Right lobe of liver (tissue), 6 donors: ENCODE measurements at regions not wholly inside any gene's neighbourhood (a gene's known extent, or its start where the extent isn't known, plus 50 kb on each side); places are given as distances from the start of the nearest gene placed in this dataset.

Experiments used
- ATAC-seq, 4 donors: fragments of 200-7000 bp; cut with Tn5 transposase; one replicate each; pipeline ENCODE4 v1.9.1; 2020; ENCODE audit warnings: mild to moderate bottlenecking in 4 of 4, moderate library complexity in 4 of 4
- DNase-seq, 3 donors: peaks; one replicate each; pipeline ENCODE4 v3.0.0-alpha.2; 2020
- H3K27ac ChIP-seq, 3 donors: fragments of 200-600 bp; one replicate each; pipeline ENCODE4 v1.8.0; 2022
- H3K27me3 ChIP-seq, 2 donors: fragments of 200-600 bp; one replicate each; pipeline ENCODE4 v1.8.0; 2022
- H3K36me3 ChIP-seq, 4 donors: fragments of 200-600 bp; sonication (generic) in 1 of 4; one replicate each; pipeline versions ENCODE4 v1.5.1 to v1.8.0; 2017 to 2022; ENCODE audit warnings: control low read depth in 1 of 4
- H3K4me1 ChIP-seq, 4 donors: fragments of 200-600 bp; sonication (generic) in 1 of 4; one replicate each; pipeline versions ENCODE4 v1.5.1 to v1.8.0; 2017 to 2022; ENCODE audit warnings: control low read depth in 1 of 4
- H3K4me3 ChIP-seq, 3 donors: fragments of 200-600 bp; one replicate each; pipeline ENCODE4 v1.8.0; 2022
- H3K9me3 ChIP-seq, 4 donors: fragments of 200-600 bp; sonication (generic) in 1 of 4; one replicate each; pipeline versions ENCODE4 v1.5.1 to v1.8.0; 2017 to 2022; ENCODE audit warnings: control low read depth in 1 of 4
- CTCF ChIP-seq, 4 donors: fragments of 200-600 bp in 3 of 4; fragments of 450-650 bp in 1 of 4; IDR thresholded peaks; one replicate each; pipeline versions ENCODE4 v1.5.1 to v1.8.0; 2016 to 2022; ENCODE audit warnings: antibody characterized with exemption in 4 of 4, mild to moderate bottlenecking in 2 of 4
- POLR2A ChIP-seq: fragments of 450-650 bp; IDR thresholded peaks from one replicate; pipeline ENCODE4 v1.6.1; 2017; ENCODE audit warnings: antibody characterized with exemption, mild to moderate bottlenecking
- WGBS: methylation state at CpG from one replicate; pipeline ENCODE4 v1.1.6; 2018; ENCODE audit warnings: low coverage, low lambda C conversion rate; ENCODE audit not compliant: insufficient coverage; ENCODE audit errors: missing lambda C conversion rate; 5-methylcytosine and 5-hydroxymethylcytosine counted together
- intact Hi-C, 2 donors: fragments of 100-400 bp; cut with DNase I; formaldehyde crosslinking; loops; one replicate each; pipeline versions ENCODE4 v1.11.2 to v1.14.1; 2022
- donor health status: DM: no; HTN: yes; CAD: no.
- donor health status: DM: no; HTN: no; CAD: no.
- donor health status: DM: no; HTN: no; CAD: no.
- donor health status: DM: no; HTN: yes; CAD: no.
- donor health status: DM: no; HTN: yes; CAD: no.

DNA sequence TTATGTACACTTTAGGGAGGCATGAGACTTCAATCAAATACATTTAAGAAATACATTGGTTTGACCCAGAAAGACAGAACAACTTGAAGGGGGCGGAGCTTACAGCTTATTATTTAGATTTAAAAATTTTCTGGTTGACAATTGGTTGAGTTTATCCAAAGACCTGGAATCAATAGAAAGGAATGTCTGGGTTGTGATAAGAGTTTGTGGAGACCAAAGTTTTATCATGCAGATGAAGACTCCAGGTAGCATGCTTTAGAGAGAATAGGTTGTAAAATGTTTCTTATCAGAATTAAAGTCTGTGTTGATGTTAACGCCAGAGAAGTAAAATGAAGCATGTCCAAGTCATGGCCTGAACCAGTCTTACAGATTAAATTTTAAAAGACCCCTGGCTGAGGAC, 757.8 kb upstream of the ADGRB3 start:
- TF ChIP-seq CTCF (IDR thresholded peaks at IDR 0.05) (no peak), POLR2A (no peak)
- Histone ChIP-seq H3K4me3 (no peak overlapping the region), H3K27ac (no peak overlapping the region), H3K27me3 (no peaks in the 10 kb centered on the region), H3K4me1 (no peaks in the 10 kb centered on the region), H3K36me3 (no peaks in the 10 kb centered on the region), H3K9me3 (no peaks in the 10 kb centered on the region)
- DNase-seq (no peak), ATAC-seq (no peak)
- 62% methylated on average over 2 of the region's 2 CpGs for WGBS
- intact Hi-C loops: no loop called here

GRCh38 chr6:67875877-67876383, 759.2 kb upstream of the ADGRB3 start:
- Histone ChIP-seq H3K4me1 (no peaks in the 10 kb centered on the region), H3K27me3 (no peaks in the 10 kb centered on the region), H3K36me3 (no peaks in the 10 kb centered on the region), H3K4me3 (no peak overlapping the region), H3K9me3 (no peaks in the 10 kb centered on the region), H3K27ac (no peak overlapping the region)
- DNase-seq (no peak), ATAC-seq (no peak)
- TF ChIP-seq POLR2A (no peak), CTCF (IDR thresholded peaks at IDR 0.05) (no peak)
- intact Hi-C loops: no loop called here

- DNase-seq (no peak), ATAC-seq (no peak)
- TF ChIP-seq POLR2A: no peak
- no peak for TF ChIP-seq CTCF (IDR thresholded peaks at IDR 0.05)
- no peaks in the 10 kb centered on the region for H3K4me1 ChIP-seq
- H3K4me3 ChIP-seq: no peak overlapping the region
- no peaks in the 10 kb centered on the region for H3K27me3 ChIP-seq
- H3K9me3 ChIP-seq: no peaks in the 10 kb centered on the region
- intact Hi-C loops: no loop called here
- H3K27ac ChIP-seq: no peak overlapping the region
- no peaks in the 10 kb centered on the region for H3K36me3 ChIP-seq
Measured at GRCh38 chr6:67870321-67870720, 764.8 kb upstream of the ADGRB3 start.

- TF ChIP-seq CTCF (IDR thresholded peaks at IDR 0.05): no peak
- TF ChIP-seq POLR2A: no peak
- WGBS: 27% methylated on average over 2 of the region's 2 CpGs
- no peaks in the 10 kb centered on the region for H3K4me1 ChIP-seq
- H3K9me3 ChIP-seq: no peaks in the 10 kb centered on the region
- H3K27me3 ChIP-seq: no peaks in the 10 kb centered on the region
- no peaks in the 10 kb centered on the region for H3K36me3 ChIP-seq
- intact Hi-C loops: no loop called here
- no peak overlapping the region for H3K4me3 ChIP-seq
- DNase-seq: no peak
- no peak for ATAC-seq
- no peak overlapping the region for H3K27ac ChIP-seq
Measured at GRCh38 chr6:67863346-67863745, 771.7 kb upstream of the ADGRB3 start.

- ATAC-seq (no peak), DNase-seq (no peak)
- no peaks in the 10 kb centered on the region for H3K9me3 ChIP-seq
- H3K27me3 ChIP-seq: no peaks in the 10 kb centered on the region
- no peak overlapping the region for H3K4me3 ChIP-seq
- TF ChIP-seq POLR2A (no peak), CTCF (IDR thresholded peaks at IDR 0.05) (no peak)
- no peak overlapping the region for H3K27ac ChIP-seq
- no peaks in the 10 kb centered on the region for H3K4me1 ChIP-seq
- intact Hi-C loops: no loop called here
- H3K36me3 ChIP-seq: no peaks in the 10 kb centered on the region
Measured at GRCh38 chr6:67854098-67854497, 781.0 kb upstream of the ADGRB3 start.
